Left lung (tissue), 4 donors: ENCODE measurements at regions not wholly inside any gene's neighbourhood (a gene's known extent, or its start where the extent isn't known, plus 50 kb on each side); places are given as distances from the start of the nearest gene placed in this dataset.

Source experiments
- ATAC-seq: fragments of 200-7000 bp; cut with Tn5 transposase; one replicate; pipeline ENCODE4 v1.9.1; 2020; ENCODE audit warnings: moderate library complexity
- DNase-seq, 4 donors: peaks; one replicate each; pipeline ENCODE4 v3.0.0-alpha.2; 2013 to 2020
- H3K27ac ChIP-seq, 2 donors: fragments of 200-600 bp; sonication (generic) in 1 of 2; one replicate each; pipeline versions ENCODE4 v1.5.0 to v1.8.0; 2020 to 2021
- H3K27me3 ChIP-seq, 2 donors: fragments of 200-600 bp; sonication (generic) in 1 of 2; one replicate each; pipeline versions ENCODE4 v1.5.0 to v1.8.0; 2020 to 2021
- H3K36me3 ChIP-seq, 2 donors: fragments of 200-600 bp; sonication (generic) in 1 of 2; one replicate each; pipeline versions ENCODE4 v1.5.0 to v1.8.0; 2020 to 2021
- H3K4me1 ChIP-seq, 2 donors: fragments of 200-600 bp; one replicate each; pipeline ENCODE4 v1.8.0; 2021
- H3K4me3 ChIP-seq, 2 donors: fragments of 200-600 bp; sonication (generic) in 1 of 2; one replicate each; pipeline versions ENCODE4 v1.5.0 to v1.8.0; 2020 to 2021; ENCODE audit warnings: mild to moderate bottlenecking in 1 of 2
- H3K9me3 ChIP-seq, 2 donors: fragments of 200-600 bp; sonication (generic) in 1 of 2; one replicate each; pipeline versions ENCODE4 v1.5.0 to v1.8.0; 2020 to 2021
- CTCF ChIP-seq, 2 donors: fragments of 200-600 bp; sonication (generic) in 1 of 2; IDR thresholded peaks; one replicate each; pipeline versions ENCODE4 v1.5.0 to v1.8.0; 2021; ENCODE audit warnings: antibody characterized with exemption in 2 of 2
- intact Hi-C, 2 donors: fragments of 100-400 bp; cut with DNase I; formaldehyde crosslinking; loops; one replicate each; pipeline versions ENCODE4 v1.11.2 to v1.14.2; 2022
- donor health status: DM: no; HTN: yes; CAD: no.
- donor health status: DM: no; HTN: no; CAD: no.

GRCh38 chr2:2985020-2985419 lies 392.6 kb downstream of the EIPR1 start:
- Histone ChIP-seq H3K27ac (no peak overlapping the region), H3K4me3 (no peak overlapping the region), H3K4me1 (no peaks in the 10 kb centered on the region), H3K9me3 (peaks cover 0 to 18% of the 10 kb centered on the region in 2 donors), H3K27me3 (no peaks in the 10 kb centered on the region), H3K36me3 (no peaks in the 10 kb centered on the region)
- intact Hi-C loops, result no loop called here
- ATAC-seq, result no peak
- DNase-seq, result no peak
- TF ChIP-seq CTCF (IDR thresholded peaks at IDR 0.05), result no peak

GRCh38 chr2:2981000-2981399 lies 396.6 kb downstream of the EIPR1 start:
- Histone ChIP-seq H3K36me3 (no peaks in the 10 kb centered on the region), H3K4me3 (no peak overlapping the region), H3K27ac (no peak overlapping the region), H3K9me3 (peaks cover 0 to 12% of the 10 kb centered on the region in 2 donors), H3K4me1 (no peaks in the 10 kb centered on the region), H3K27me3 (no peaks in the 10 kb centered on the region)
- TF ChIP-seq CTCF (IDR thresholded peaks at IDR 0.05), result no peak
- ATAC-seq (no peak), DNase-seq (no peak)
- intact Hi-C loops, result no loop called here

GRCh38 chr2:2974982-2975381 lies 402.6 kb downstream of the EIPR1 start:
- no peak overlapping the region for H3K4me3 ChIP-seq
- TF ChIP-seq CTCF (IDR thresholded peaks at IDR 0.05), result no peak
- no peaks in the 10 kb centered on the region for H3K4me1 ChIP-seq
- DNase-seq (no peak), ATAC-seq (no peak)
- no peaks in the 10 kb centered on the region for H3K27me3 ChIP-seq
- intact Hi-C loops, result no loop called here
- H3K9me3 ChIP-seq, result peaks cover 0 to 8% of the 10 kb centered on the region in 2 donors
- H3K27ac ChIP-seq, result no peak overlapping the region
- no peaks in the 10 kb centered on the region for H3K36me3 ChIP-seq

- no peak for TF ChIP-seq CTCF (IDR thresholded peaks at IDR 0.05)
- H3K36me3 ChIP-seq, result no peaks in the 10 kb centered on the region
- no peaks in the 10 kb centered on the region for H3K4me1 ChIP-seq
- no peak for DNase-seq
- peaks cover 0 to 7% of the 10 kb centered on the region in 2 donors for H3K9me3 ChIP-seq
- H3K4me3 ChIP-seq, result no peak overlapping the region
- intact Hi-C loops, result no loop called here
- ATAC-seq, result no peak
- H3K27me3 ChIP-seq, result no peaks in the 10 kb centered on the region
- no peak overlapping the region for H3K27ac ChIP-seq
Measured at GRCh38 chr2:2960441-2961133, 417.0 kb downstream of the EIPR1 start.

GRCh38 chr2:2950403-2950952 lies 427.1 kb downstream of the EIPR1 start:
- Histone ChIP-seq H3K4me3 (no peak overlapping the region), H3K36me3 (no peaks in the 10 kb centered on the region), H3K9me3 (peaks cover 0 to 5% of the 10 kb centered on the region in 2 donors), H3K27me3 (no peaks in the 10 kb centered on the region), H3K27ac (no peak overlapping the region), H3K4me1 (no peaks in the 10 kb centered on the region)
- no peak for TF ChIP-seq CTCF (IDR thresholded peaks at IDR 0.05)
- intact Hi-C loops, result no loop called here
- ATAC-seq (peak; percentile 62), DNase-seq (peak in 2 of 4 donors; percentile 12 to 55)
